Stimulated activated CD4-positive, alpha-beta T cell treated with anti-CD3 and anti-CD28 coated beads, Interleukin-2, amount 100 ng/mL, for 24 hours (primary cell): ENCODE measurements at regions not wholly inside any gene's neighbourhood (a gene's known extent, or its start where the extent isn't known, plus 50 kb on each side); places are given as distances from the start of the nearest gene placed in this dataset.
"Not testable (repeated sequence)": the region's sequence is repeated elsewhere in the genome, so short reads cannot be mapped to it uniquely, and the experiment has no call there.

Experiments
- DNase-seq, 2 donors: peaks; one replicate each; pipeline ENCODE4 v3.0.0-alpha.2; 2020

DNA sequence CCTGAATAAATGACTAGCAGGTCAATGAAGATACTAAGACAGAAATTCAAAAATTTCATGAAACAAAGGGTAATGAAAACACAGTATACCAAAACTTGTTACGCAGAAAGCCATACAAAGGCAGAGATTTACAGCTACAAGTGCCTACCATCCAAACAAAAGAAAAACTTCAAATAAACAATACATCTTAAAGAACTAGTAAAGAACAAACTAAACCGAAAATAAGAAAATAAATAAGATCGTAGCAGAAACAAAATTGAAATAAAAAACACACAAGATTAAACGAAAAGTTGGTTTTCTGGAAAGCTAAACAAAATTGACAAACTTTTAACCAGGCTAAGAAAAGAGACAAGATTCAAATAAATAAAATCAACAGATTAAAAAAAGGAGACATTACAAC is 51.5 kb downstream of the VPREB1 start:
- DNase-seq = not testable (repeated sequence)

DNA sequence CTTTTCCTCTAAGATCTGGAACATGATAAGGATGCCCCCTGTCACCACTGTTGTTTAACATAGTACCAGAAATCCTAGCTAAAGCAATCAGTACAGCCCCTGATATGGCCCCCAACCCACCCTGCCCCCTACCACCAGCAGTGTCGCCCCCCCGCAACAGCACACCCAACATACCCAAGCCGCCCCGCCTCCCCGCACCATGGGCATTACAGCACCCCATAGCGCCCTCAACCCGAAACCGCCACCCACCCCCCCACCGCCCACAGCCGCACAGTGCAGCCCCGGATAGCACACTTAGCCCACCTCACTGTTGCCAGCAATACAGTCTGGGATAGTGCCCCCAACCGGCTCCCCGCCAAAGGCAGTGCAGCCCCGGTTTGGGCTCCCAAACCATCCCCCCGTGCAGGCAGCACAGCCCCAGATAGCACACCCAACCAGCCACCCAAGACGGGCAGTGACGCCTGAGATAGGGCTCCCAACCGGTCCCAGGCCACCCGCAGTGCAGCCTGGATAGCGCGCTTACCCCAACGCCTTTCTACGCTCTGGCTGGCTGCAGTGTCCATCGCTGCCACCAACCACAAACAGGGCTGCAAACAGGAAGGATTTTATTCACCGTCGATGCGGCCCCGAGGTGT is 52.7 kb downstream of the VPREB1 start:
- peak in 1 of 2 donors; percentile 22 for DNase-seq

DNA sequence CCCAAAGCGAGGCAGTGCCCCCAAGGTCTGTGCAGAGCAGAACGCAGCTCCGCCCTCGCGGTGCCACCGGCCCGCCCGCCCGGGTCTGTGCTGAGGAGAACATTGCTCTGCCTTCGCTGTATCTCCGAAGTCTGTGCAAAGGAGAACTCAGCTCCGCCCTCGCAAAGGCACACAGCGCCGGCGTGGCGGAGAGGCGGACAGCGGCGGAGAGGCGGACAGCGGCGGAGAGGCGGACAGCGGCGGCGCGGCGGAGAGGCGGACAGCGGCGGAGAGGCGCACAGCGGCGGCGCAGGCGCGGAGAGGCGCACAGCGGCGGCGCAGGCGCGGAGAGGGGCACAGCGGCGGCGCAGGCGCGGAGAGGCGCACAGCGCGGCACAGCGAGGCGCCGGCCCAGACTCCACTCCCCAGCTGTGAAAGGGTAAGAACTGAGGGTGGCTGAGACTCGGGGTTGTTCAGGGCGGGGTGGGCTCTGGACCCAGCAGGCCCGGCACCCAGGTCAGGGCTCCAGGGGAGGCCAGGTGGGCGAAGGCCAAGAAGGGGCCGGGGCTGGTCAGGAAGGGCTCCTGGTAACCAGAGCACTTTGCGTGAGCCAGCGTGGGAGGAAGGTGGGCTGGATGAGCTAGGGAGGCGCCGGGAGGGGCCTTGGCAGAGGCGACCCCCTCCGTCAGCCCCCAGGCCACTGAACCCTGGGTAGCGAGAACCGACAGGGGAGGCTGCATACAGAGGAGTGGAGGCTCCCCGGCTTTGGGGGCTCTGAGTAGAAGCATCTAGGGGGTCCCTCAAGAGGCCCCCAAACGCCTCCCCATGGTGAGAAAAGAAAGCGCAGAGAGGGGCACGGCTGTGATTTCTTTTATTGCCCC is 53.4 kb downstream of the VPREB1 start:
- DNase-seq = peak; percentile 72 to 78

DNA sequence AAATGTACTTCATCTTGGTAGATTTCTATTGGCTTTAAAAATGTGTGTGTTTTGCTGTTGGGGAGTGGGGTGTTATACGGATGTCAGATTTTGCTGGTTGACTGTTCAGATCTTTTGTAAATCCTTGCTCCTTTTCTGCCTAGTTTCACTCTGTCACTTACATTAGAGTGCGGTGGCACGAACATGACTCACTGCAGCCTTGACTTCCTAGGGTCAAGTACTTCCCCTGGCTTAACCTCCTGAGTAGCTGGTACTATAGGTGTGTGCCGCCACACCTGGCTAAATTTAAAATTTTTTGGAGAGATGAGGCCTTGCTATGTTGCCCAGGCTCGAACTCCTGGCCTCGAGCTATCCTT is 54.0 kb downstream of the VPREB1 start:
- peak in 1 of 2 donors; percentile 15 for DNase-seq

DNA sequence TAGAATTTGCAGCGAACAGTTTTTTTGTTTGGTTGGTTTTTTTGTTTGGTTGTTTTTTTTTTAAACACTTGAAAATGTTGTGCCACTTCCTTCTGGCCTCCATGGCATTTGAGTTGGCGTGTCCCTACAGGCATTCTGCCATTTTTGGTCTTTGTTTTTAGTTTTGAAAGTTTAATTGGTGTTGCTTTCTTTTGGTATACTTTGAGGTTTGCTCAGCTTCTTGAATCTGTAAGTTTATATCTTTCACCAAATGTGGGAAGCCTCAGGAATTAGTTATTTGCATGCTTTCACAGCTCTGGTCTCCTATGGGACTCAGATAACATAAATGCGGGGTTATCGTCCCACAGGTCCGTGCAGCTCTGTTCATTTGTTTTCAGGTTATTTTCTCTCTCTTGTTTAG is 55.9 kb downstream of the VPREB1 start:
- DNase-seq = not testable (repeated sequence)

DNA sequence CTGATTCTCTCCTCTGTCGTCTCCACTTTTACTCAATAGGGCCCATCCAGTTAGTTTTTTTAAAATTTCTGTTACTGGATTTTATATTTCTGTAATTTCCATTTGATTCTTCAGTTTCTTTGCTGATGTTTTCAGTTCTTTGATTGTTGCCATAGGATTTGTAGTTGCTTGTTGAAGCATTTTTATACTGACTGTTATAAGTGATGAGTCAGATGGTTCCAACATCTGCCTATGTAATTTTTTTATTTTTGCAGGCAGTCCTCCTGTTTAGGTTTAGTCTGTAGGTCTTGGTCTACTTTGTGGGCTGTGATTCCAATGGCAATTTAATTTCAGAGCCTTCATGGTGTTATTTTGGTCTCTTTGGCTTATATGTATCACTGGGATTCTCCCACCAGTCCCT is 56.4 kb downstream of the VPREB1 start:
- not testable (repeated sequence) for DNase-seq

DNA sequence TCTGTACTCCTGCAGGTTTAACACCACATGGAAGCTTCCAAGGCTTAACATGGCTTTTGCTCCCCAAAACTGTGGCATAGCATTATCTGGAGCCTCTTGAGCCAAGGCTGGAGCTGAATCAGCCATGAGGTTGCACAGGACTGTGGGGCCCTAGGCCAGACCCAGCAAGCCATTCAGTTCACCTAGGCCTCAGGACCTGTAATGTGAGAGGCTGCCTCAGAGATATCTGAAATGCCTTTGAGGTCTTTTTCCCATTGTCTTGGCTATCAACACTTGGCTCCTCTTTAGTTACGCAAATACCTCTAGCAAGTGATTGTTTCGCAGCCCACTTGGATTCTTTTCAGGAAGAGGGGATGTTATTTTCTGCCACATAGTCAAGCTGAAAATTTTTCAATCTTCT is 72.0 kb downstream of the VPREB1 start:
- DNase-seq = no peak

DNA sequence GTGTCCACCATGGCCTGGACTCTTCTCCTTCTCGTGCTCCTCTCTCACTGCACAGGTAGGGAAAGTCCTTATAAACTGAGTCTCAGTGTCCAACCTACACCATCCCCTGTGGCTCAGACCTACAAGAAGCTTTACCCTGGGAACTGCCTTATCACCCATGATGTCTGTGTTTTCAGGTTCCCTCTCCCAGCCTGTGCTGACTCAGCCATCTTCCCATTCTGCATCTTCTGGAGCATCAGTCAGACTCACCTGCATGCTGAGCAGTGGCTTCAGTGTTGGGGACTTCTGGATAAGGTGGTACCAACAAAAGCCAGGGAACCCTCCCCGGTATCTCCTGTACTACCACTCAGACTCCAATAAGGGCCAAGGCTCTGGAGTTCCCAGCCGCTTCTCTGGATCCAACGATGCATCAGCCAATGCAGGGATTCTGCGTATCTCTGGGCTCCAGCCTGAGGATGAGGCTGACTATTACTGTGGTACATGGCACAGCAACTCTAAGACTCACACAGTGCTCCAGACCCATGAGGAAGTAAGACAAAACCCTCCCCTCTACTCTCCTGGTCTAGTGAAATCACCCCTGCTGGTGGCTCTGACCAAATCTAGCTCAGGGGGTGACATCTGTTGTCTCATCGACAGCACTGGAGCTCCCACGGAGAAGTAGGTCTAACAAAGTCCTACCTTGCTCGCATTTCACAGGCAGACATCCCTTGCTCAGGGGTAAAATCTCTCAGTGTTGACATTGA is 74.3 kb downstream of the VPREB1 start:
- DNase-seq = no peak

DNA sequence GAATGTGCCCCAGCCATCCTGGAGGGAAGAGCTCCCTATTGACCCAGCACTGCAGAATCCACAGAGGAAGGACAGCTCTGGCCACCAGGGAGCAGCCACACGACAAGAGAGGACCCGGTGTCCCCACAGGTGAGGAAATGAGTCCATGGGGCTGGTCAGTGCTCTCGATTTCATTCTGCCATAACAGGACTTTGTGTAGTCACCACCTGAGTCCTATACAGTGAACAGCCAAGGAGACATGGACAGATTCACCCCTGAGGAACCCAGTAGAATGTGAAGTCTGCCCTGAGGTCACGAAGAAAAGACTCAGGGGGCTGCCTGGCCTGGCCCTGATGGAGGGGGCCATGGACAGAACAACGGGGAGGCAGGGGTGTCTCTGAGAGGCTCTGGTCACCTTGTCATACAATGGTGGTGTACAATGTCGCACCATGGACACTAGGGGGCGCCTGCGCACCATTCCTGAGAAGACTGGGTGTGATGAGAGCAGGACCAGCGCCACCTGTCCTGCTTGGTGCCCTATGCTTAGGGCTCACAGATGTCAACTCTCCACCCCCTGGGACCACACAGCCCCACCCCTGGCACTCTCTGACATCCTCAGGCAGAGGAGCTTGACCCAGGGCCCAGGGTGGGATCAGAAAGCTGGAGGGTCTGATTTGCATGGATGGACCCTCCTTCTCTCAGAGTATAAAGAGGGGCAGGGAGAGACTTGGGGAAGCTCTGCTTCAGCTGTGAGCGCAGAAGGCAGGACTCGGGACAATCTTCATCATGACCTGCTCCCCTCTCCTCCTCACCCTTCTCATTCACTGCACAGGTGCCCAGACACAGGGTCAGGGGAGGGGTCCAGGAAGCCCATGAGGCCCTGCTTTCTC is 77.4 kb downstream of the VPREB1 start:
- DNase-seq = peak; percentile 77 to 79

DNA sequence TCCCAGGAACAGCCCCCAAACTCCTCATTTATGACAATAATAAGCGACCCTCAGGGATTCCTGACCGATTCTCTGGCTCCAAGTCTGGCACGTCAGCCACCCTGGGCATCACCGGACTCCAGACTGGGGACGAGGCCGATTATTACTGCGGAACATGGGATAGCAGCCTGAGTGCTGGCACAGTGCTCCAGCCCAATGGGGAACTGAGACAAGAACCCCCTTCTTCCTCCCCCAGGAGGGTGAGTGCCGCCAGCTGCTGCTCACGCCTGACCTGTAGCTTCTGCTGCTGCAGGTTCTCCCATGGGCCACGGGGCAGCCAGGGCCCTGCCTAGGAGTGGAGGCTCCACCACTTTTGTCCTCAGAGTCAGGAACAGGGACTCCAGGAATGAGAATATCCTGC is 78.2 kb downstream of the VPREB1 start:
- DNase-seq = no peak

DNA sequence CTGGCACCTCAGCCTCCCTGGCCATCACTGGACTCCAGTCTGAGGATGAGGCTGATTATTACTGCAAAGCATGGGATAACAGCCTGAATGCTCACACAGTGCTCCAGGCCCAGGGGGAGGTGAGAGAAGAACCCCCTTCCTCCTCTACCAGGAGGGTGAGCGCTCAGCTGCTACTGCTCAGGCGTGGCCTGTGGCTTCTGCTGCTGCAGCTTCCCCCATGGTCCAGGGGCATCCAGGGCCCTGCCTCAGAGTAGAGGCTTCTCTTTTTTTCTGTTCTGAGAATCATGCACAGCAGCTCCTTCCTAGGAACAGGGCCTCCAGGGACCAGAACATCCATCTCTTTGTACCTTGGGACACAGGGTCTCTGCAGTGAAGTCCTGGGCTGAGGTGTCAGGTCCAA is 83.1 kb downstream of the VPREB1 start:
- no peak for DNase-seq

DNA sequence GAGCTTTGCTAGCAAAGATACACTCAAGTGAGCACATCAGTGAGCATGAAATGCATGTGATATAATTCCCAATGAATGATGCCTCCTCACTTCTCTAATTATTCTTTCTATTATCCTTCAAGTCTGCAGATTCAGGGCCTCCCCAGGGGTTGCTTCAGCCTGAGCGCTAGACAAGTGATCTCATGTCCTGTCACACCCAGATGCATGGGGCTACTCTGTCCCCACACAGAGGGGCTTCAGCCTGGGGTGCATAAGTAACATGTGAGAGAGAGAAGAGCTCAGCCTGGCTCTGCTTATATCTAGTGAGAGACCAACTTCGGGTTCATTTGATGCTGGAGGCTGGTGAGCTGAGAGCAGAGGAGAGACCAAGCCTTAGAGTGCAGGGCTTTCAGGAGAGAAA is 85.2 kb downstream of the VPREB1 start:
- no peak for DNase-seq

DNA sequence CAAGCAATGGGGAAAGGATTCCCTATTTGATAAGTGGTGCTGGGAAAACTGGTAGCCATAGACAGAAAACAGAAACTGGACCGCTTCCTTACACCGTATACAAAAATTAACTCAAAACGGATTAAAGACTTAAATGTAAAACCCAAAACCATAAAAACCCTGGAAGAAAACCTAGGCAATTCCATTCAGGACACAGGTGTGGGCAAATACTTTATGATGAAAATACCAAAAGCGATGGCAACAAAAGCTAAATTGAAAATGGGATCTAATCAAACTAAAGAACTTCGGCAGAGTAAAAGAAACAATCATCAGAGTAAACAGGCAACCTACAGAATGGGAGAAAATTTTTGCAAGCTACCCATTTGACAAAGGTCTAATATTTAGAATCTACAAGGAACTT is 91.1 kb downstream of the VPREB1 start:
- DNase-seq = not testable (repeated sequence)

DNA sequence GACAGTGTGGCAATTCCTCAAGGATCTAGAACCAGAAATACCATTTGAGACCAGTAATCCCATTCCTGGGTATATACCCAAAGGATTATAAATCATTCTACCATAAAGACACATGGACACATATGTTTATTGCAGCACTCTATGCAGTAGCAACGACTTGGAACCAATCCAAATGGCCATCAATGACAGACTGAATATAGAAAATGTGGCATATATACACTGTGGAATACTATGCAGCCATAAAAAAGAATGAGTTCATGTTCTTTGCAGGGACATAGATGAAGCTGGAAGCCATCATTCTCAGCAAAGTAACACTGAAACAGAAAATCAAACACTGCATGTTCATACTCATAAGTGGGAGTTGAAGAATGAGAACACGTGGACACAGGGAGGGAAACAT is 91.7 kb downstream of the VPREB1 start:
- not testable (repeated sequence) for DNase-seq

DNA sequence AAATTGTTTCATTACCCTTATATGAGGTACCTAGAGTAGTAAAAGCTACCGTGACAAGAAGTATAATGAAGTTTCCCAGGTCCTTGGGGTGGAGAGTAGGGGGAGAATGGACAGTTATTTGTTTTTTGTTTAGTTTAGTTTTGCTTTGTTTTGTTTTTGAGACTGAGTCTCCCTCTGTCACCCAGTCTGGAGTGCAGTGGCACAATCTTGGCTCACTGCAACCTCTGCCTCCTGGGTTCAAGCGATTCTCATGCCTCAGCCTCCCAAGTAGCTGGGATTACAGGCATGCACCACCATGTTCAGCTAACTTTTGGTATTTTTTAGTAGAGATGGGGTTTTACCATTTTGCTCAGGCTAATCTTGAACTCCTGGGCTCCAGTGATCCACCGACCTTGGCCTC is 94.2 kb downstream of the VPREB1 start:
- DNase-seq = not testable (repeated sequence)

DNA sequence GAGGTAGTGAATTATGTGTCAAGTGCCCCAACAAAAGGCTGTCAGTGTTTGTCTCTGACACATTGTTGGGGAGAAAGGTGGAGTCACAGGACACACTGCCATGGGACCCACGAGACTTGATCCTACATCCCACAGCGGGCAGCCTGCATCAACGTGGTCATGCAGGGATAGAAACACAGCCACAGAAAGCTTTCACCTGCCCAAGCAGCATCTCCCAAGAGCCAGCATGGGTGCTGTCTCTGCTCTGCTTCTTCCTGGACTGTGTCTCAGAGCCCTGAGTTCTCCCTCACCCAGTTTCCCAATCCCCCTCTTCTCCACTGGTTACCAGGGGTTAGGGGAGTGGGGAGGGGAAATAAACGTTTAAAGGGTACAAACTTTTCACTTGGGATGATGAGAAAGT is 97.2 kb downstream of the VPREB1 start:
- no peak for DNase-seq

DNA sequence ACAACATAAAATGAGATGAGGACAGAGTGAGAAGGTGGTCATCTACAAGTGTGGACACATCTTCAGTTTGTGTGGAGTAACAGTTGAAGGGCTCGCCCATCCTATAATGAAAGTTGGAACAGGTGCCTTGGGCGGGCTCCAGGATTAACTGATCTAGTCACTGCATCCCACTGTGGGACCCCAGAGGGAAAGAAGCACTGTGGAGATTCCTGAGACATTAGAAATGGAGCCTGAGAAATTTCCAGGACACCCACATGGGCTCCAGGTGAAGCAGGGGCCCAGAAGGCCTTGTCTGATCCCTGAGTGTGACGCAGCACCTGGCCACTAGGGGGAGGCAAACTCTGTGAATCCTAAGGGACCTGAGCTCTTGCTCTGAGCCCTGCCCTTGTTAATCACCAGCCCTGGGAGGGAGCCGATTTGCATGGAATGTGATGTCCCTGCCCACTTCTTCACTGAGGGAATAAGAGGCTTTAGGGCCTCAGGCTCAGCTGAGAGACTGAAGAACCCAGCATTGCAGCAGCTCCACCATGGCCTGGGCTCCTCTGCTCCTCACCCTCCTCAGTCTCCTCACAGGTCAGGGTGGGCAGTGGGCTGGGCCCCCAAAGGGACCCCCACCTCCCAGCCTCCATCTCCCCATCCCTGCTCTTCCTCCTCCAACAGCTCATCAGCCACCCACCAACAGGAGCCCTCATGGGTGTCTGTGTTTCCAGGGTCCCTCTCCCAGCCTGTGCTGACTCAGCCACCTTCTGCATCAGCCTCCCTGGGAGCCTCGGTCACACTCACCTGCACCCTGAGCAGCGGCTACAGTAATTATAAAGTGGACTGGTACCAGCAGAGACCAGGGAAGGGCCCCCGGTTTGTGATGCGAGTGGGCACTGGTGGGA is 98.4 kb downstream of the VPREB1 start:
- DNase-seq = peak; percentile 79 to 80

DNA sequence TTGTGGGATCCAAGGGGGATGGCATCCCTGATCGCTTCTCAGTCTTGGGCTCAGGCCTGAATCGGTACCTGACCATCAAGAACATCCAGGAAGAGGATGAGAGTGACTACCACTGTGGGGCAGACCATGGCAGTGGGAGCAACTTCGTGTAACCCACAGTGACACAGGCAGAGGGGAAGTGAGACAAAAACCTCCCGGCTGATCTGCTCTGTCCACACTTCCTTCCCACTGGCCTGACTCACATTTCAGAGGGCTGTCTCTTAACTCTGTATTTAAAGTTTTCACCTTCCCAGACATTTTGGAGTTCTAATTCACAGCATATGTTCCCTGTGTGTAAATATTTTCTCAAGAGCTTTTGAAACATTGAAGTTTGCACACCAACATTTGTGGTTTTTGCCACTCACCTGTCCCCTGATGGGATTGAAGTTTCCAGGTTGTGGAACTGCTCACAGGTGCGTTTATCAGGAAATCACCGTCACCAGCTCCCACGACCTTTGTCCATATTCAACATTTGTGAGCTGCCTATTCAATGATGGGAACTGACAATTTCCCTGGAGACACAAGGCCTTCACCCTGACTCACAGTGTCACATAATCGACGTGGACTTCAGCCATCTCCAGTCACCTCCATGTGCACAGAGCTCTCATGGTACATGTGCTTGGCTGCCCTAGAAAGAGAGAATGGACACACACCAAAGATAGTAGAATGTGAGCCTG is 99.2 kb downstream of the VPREB1 start:
- no peak for DNase-seq

DNA sequence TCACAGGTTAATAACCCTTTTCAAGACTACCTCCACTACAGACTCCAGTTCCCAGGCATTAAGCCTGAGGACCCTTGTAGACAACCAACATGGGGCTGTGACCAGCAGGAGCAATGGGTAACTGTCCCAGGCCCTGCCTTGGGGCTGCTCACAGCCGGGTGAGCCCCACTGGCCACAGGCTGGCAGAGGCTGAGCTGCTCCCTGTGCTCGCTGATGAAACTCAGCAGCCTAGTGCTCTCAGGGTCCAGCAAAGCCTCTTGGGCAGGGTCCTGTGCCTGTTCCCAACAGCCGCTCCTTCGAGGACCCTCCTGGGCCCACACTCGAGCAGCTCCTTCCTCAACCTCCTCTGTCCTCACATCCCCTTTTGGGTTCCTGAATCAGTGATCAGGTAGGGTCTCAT is 99.8 kb downstream of the VPREB1 start:
- DNase-seq = no peak

DNA sequence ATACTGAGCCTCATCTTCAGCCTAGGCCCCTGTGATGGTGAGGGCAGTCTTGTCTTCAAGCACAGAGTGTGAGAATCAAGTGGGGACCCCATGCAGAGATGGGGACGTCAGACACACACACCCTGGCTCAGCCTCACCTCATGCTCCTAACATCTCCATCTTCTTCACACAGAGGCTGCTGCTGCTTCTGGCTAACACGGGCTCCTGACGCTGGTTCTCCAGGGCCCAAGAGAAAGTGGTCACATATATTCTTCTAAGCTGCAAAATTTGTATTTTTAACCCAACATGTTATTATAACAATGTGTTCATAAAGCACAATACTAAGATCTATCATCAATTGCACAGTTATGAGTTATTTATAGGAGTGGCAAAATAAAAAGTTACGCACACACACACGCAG is 101.2 kb downstream of the VPREB1 start:
- DNase-seq = no peak
